ENCODE measurements at regions not wholly inside any gene's neighbourhood (a gene's known extent, or its start where the extent isn't known, plus 50 kb on each side); places are given as distances from the start of the nearest gene placed in this dataset.

- intact Hi-C loops (cut with DNase I), result no loop called here
- no peaks in the 10 kb centered on the region for H3K4me1 ChIP-seq
- no peak overlapping the region for H3K4me3 ChIP-seq
- no peaks in the 10 kb centered on the region for H3K36me3 ChIP-seq
- DNase-seq, result no peak
- WGBS, 2 donors, result 80 to 87% methylated on average over 2 of the region's 2 CpGs
- ATAC-seq, result no peak
- no peak for TF ChIP-seq CTCF (IDR thresholded peaks at IDR 0.05)
- no peaks in the 10 kb centered on the region for H3K9me3 ChIP-seq
- no peaks in the 10 kb centered on the region for H3K27me3 ChIP-seq
- no peak overlapping the region for H3K27ac ChIP-seq
These were observed 299.2 kb downstream of the LTN1 start for GRCh38 chr21:28693476-28693875.

- no peak for TF ChIP-seq CTCF (IDR thresholded peaks at IDR 0.05)
- ATAC-seq (no peak), DNase-seq (no peak)
- 93 to 94% methylated on average over 1 of the region's 1 CpG for WGBS, 2 donors
- Histone ChIP-seq H3K9me3 (no peaks in the 10 kb centered on the region), H3K4me3 (no peak overlapping the region), H3K4me1 (no peaks in the 10 kb centered on the region), H3K36me3 (no peaks in the 10 kb centered on the region), H3K27me3 (no peaks in the 10 kb centered on the region), H3K27ac (no peak overlapping the region)
- intact Hi-C loops (cut with DNase I), result no loop called here
These were observed 302.5 kb downstream of the LTN1 start for GRCh38 chr21:28690196-28690595.

GRCh38 chr21:28688381-28688780 is 304.3 kb downstream of the LTN1 start:
- 97 to 100% methylated on average over 1 of the region's 1 CpG for WGBS, 2 donors
- Histone ChIP-seq H3K4me1 (no peaks in the 10 kb centered on the region), H3K36me3 (no peaks in the 10 kb centered on the region), H3K27ac (no peak overlapping the region), H3K27me3 (no peaks in the 10 kb centered on the region), H3K9me3 (no peaks in the 10 kb centered on the region), H3K4me3 (no peak overlapping the region)
- ATAC-seq (no peak), DNase-seq (no peak)
- TF ChIP-seq CTCF (IDR thresholded peaks at IDR 0.05), result no peak
- intact Hi-C loops (cut with DNase I), result no loop called here

- 85 to 95% methylated on average over 1 of the region's 1 CpG for WGBS, 2 donors
- no peak for DNase-seq
- no peak for ATAC-seq
- Histone ChIP-seq H3K27ac (no peak overlapping the region), H3K9me3 (no peaks in the 10 kb centered on the region), H3K27me3 (no peaks in the 10 kb centered on the region), H3K36me3 (no peaks in the 10 kb centered on the region), H3K4me1 (no peaks in the 10 kb centered on the region), H3K4me3 (no peak overlapping the region)
- intact Hi-C loops (cut with DNase I), result no loop called here
- TF ChIP-seq CTCF (IDR thresholded peaks at IDR 0.05), result no peak
These were observed 305.1 kb downstream of the LTN1 start for GRCh38 chr21:28687586-28687985.

All from heart right ventricle (tissue), 16 donors.